ENCODE measurements at regions not wholly inside any gene's neighbourhood (a gene's known extent, or its start where the extent isn't known, plus 50 kb on each side); places are given as distances from the start of the nearest gene placed in this dataset.

- TF ChIP-seq CTCF (IDR thresholded peaks at IDR 0.05) = no peak
- no peak for ATAC-seq (ENCODE audit: low FRiP score)
- DNase-seq (ENCODE audit: low spot score) = no peak
These were observed 203.9 kb upstream of the VLDLR start for GRCh38 chr9:2417730-2418129.

GRCh38 chr9:2418619-2419018 is 203.0 kb upstream of the VLDLR start:
- no peak for DNase-seq (ENCODE audit: low spot score)
- ATAC-seq (ENCODE audit: low FRiP score) = no peak
- no peak for TF ChIP-seq CTCF (IDR thresholded peaks at IDR 0.05)

- no peak for ATAC-seq (ENCODE audit: low FRiP score)
- no peak for TF ChIP-seq CTCF (IDR thresholded peaks at IDR 0.05)
These were observed 202.2 kb upstream of the VLDLR start for GRCh38 chr9:2419347-2419746.

DNA sequence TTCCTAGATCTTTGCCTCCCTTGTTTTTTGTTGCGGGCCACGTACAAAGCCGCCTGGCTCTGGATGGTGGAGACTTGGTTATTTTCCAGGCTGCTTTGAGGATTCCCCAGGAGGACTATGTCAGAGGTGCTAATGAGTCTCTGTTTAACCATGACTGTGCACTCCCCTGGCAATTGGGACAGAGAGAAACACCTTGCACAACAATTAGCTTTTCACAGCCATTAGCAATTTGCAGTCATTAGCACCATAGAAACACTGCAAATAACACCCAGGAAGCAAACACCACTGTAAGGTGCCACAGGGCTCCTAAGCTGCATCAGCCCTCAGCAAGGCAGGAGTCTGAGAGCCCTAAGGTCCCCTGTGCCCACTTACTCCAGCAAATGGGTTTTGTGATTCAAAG is 201.0 kb upstream of the VLDLR start:
- ATAC-seq (ENCODE audit: low FRiP score) (no peak), DNase-seq (ENCODE audit: low spot score) (no peak)
- TF ChIP-seq CTCF (IDR thresholded peaks at IDR 0.05) = no peak

More at GRCh38 chr9:2419347-2419746, 202.2 kb upstream of the VLDLR start:
- no peak for DNase-seq (ENCODE audit: low spot score)

GRCh38 chr9:2424619-2425033 is 197.0 kb upstream of the VLDLR start:
- DNase-seq (ENCODE audit: low spot score) = no peak
- ATAC-seq (ENCODE audit: low FRiP score) = peak; percentile 36
- TF ChIP-seq CTCF (IDR thresholded peaks at IDR 0.05) = no peak

GRCh38 chr9:2425676-2426075 is 195.9 kb upstream of the VLDLR start:
- TF ChIP-seq CTCF (IDR thresholded peaks at IDR 0.05) = no peak
- ATAC-seq (ENCODE audit: low FRiP score) (no peak), DNase-seq (ENCODE audit: low spot score) (no peak)

GRCh38 chr9:2427120-2427891 is 194.3 kb upstream of the VLDLR start:
- TF ChIP-seq CTCF (IDR thresholded peaks at IDR 0.05) = no peak
- no peak for DNase-seq (ENCODE audit: low spot score)
- ATAC-seq (ENCODE audit: low FRiP score) = no peak
